Liver (tissue), 2 donors: ENCODE measurements at regions not wholly inside any gene's neighbourhood (a gene's known extent, or its start where the extent isn't known, plus 50 kb on each side); places are given as distances from the start of the nearest gene placed in this dataset.

Experiments used
- CTCF ChIP-seq: fragments of 150-350 bp; IDR thresholded peaks from 2 replicates; pipeline ENCODE4 v1.5.1; 2017; ENCODE audit warnings: improper control_type of control experiment, low read depth, low read length; ENCODE audit not compliant: missing input control
- REST ChIP-seq: IDR thresholded peaks from 2 replicates; pipeline ENCODE4 v1.6.1; 2016; ENCODE audit warnings: antibody characterized with exemption, mild to moderate bottlenecking
- TF ChIP-seq, protein P1 (sequence below): IDR thresholded peaks from 2 replicates; pipeline ENCODE4 v1.6.1; 2016; ENCODE audit warnings: antibody characterized with exemption
- donor health status: healthy.

GRCh38 chr3:76943058-76943457 is 96.8 kb upstream of the ROBO2 start:
- TF ChIP-seq CTCF (no peak), REST (no peak)
- TF ChIP-seq, protein P1, sequence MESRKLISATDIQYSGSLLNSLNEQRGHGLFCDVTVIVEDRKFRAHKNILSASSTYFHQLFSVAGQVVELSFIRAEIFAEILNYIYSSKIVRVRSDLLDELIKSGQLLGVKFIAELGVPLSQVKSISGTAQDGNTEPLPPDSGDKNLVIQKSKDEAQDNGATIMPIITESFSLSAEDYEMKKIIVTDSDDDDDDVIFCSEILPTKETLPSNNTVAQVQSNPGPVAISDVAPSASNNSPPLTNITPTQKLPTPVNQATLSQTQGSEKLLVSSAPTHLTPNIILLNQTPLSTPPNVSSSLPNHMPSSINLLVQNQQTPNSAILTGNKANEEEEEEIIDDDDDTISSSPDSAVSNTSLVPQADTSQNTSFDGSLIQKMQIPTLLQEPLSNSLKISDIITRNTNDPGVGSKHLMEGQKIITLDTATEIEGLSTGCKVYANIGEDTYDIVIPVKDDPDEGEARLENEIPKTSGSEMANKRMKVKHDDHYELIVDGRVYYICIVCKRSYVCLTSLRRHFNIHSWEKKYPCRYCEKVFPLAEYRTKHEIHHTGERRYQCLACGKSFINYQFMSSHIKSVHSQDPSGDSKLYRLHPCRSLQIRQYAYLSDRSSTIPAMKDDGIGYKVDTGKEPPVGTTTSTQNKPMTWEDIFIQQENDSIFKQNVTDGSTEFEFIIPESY, result no peak
